ENCODE measurements at regions not wholly inside any gene's neighbourhood (a gene's known extent, or its start where the extent isn't known, plus 50 kb on each side); places are given as distances from the start of the nearest gene placed in this dataset.

- no peak for DNase-seq (ENCODE audit: low read depth in 4 of 4, low spot score in 3 of 4)
Measured at GRCh38 chr4:184310881-184311709, 93.4 kb upstream of the ENPP6 start.

- DNase-seq (ENCODE audit: low read depth in 4 of 4, low spot score in 3 of 4), result no peak
Measured at GRCh38 chr4:184310171-184310567, 92.5 kb upstream of the ENPP6 start.

GRCh38 chr4:184309241-184310170 is 91.8 kb upstream of the ENPP6 start:
- no peak for DNase-seq (ENCODE audit: low read depth in 4 of 4, low spot score in 3 of 4)

- no peak for DNase-seq (ENCODE audit: low read depth in 4 of 4, low spot score in 3 of 4)
Measured at GRCh38 chr4:184306949-184307348, 89.3 kb upstream of the ENPP6 start.

- DNase-seq (ENCODE audit: low read depth in 4 of 4, low spot score in 3 of 4), result no peak
Measured at GRCh38 chr4:184306470-184306869, 88.8 kb upstream of the ENPP6 start.

GRCh38 chr4:184300816-184301215 is 83.1 kb upstream of the ENPP6 start:
- DNase-seq (ENCODE audit: low read depth in 4 of 4, low spot score in 3 of 4), result no peak

GRCh38 chr4:184298254-184298653 is 80.6 kb upstream of the ENPP6 start:
- no peak for DNase-seq (ENCODE audit: low read depth in 4 of 4, low spot score in 3 of 4)

- no peak for DNase-seq (ENCODE audit: low read depth in 4 of 4, low spot score in 3 of 4)
Measured at GRCh38 chr4:184295206-184295605, 77.5 kb upstream of the ENPP6 start.

- no peak for DNase-seq (ENCODE audit: low read depth in 4 of 4, low spot score in 3 of 4)
Measured at GRCh38 chr4:184294606-184295133, 77.0 kb upstream of the ENPP6 start.

GRCh38 chr4:184293552-184293951 is 75.9 kb upstream of the ENPP6 start:
- no peak for DNase-seq (ENCODE audit: low read depth in 4 of 4, low spot score in 3 of 4)

GRCh38 chr4:184292877-184293276 is 75.2 kb upstream of the ENPP6 start:
- no peak for DNase-seq (ENCODE audit: low read depth in 4 of 4, low spot score in 3 of 4)

- DNase-seq (ENCODE audit: low read depth in 4 of 4, low spot score in 3 of 4), result no peak
Measured at GRCh38 chr4:184292465-184292867, 74.8 kb upstream of the ENPP6 start.

GRCh38 chr4:184289179-184289535 is 71.5 kb upstream of the ENPP6 start:
- DNase-seq (ENCODE audit: low read depth in 4 of 4, low spot score in 3 of 4), result no peak

- DNase-seq (ENCODE audit: low read depth in 4 of 4, low spot score in 3 of 4), result no peak
Measured at GRCh38 chr4:184288451-184289178, 70.9 kb upstream of the ENPP6 start.

GRCh38 chr4:184287697-184288255 is 70.1 kb upstream of the ENPP6 start:
- peak; percentile 31 to 42 (median 34) for DNase-seq (ENCODE audit: low read depth in 4 of 4, low spot score in 3 of 4)

GRCh38 chr4:184286358-184286757 is 68.7 kb upstream of the ENPP6 start:
- no peak for DNase-seq (ENCODE audit: low read depth in 4 of 4, low spot score in 3 of 4)

- DNase-seq (ENCODE audit: low read depth in 4 of 4, low spot score in 3 of 4), result no peak
Measured at GRCh38 chr4:184284742-184285141, 67.1 kb upstream of the ENPP6 start.

- DNase-seq (ENCODE audit: low read depth in 4 of 4, low spot score in 3 of 4), result no peak
Measured at GRCh38 chr4:184284336-184284690, 66.6 kb upstream of the ENPP6 start.

GRCh38 chr4:184283659-184284335 is 66.1 kb upstream of the ENPP6 start:
- no peak for DNase-seq (ENCODE audit: low read depth in 4 of 4, low spot score in 3 of 4)
